ENCODE measurements at regions not wholly inside any gene's neighbourhood (a gene's known extent, or its start where the extent isn't known, plus 50 kb on each side); places are given as distances from the start of the nearest gene placed in this dataset.

- POLR2A ChIA-PET: no interaction called here
- H3K36me3 Mint-ChIP-seq: peaks cover 4% of the 10 kb centered on the region; the same call in 1 of the 2 replicates
- H3K27ac Mint-ChIP-seq: no peak overlapping the region
- CTCF ChIA-PET: no interaction called here
- peaks cover 10% of the 10 kb centered on the region for H3K4me1 Mint-ChIP-seq
- H3K4me3 Mint-ChIP-seq: no peak overlapping the region
- TF ChIP-seq IRF1 (CRISPR knock-in tag; IDR thresholded peaks at IDR 0.05) (no peak), NFE2L1 (CRISPR knock-in tag; IDR thresholded peaks at IDR 0.05) (no peak), FOXK1 (CRISPR knock-in tag; IDR thresholded peaks at IDR 0.05) (no peak), AR (CRISPR knock-in tag; IDR thresholded peaks at IDR 0.05) (no peak), ARID4B (CRISPR knock-in tag; IDR thresholded peaks at IDR 0.05; ENCODE audit: borderline replicate concordance) (no peak), TEAD1 (CRISPR knock-in tag; IDR thresholded peaks at IDR 0.05) (no peak), ATF3 (CRISPR knock-in tag; conservative IDR thresholded peaks at IDR 0.05) (no peak), STAT6 (CRISPR knock-in tag; conservative IDR thresholded peaks at IDR 0.05; ENCODE audit: low read depth) (no peak), GABPB1 (CRISPR knock-in tag; IDR thresholded peaks at IDR 0.05) (no peak), NFATC4 (CRISPR knock-in tag; IDR thresholded peaks at IDR 0.05) (no peak), TP53 (CRISPR knock-in tag; IDR thresholded peaks at IDR 0.05) (no peak), SOX15 (CRISPR knock-in tag; IDR thresholded peaks at IDR 0.05) (no peak), SP1 (CRISPR knock-in tag; conservative IDR thresholded peaks at IDR 0.05) (no peak), IRF2 (CRISPR knock-in tag; IDR thresholded peaks at IDR 0.05; ENCODE audit: borderline replicate concordance, low read depth) (no peak), PREB (CRISPR knock-in tag; IDR thresholded peaks at IDR 0.05; ENCODE audit: borderline replicate concordance) (no peak), SMAD3 (CRISPR knock-in tag; IDR thresholded peaks at IDR 0.05; ENCODE audit: borderline replicate concordance) (no peak), CREM (CRISPR knock-in tag; IDR thresholded peaks at IDR 0.05) (no peak), KAT7 (CRISPR knock-in tag; IDR thresholded peaks at IDR 0.05; ENCODE audit: borderline replicate concordance) (no peak), ZNF396 (CRISPR knock-in tag; IDR thresholded peaks at IDR 0.05; ENCODE audit: borderline replicate concordance) (no peak)
- H3K9me3 Mint-ChIP-seq: peaks cover 10% of the 10 kb centered on the region
- no peak for ATAC-seq
- H3K27me3 Mint-ChIP-seq (ENCODE audit: low read depth): no peaks in the 10 kb centered on the region
- DNase-seq (ENCODE audit: low spot score): no peak
Observed at GRCh38 chr5:158301186-158301585, 442.2 kb upstream of the CLINT1 start.

Measured in WTC11 (cell line).